NAMALWA (cell line): ENCODE measurements at regions not wholly inside any gene's neighbourhood (a gene's known extent, or its start where the extent isn't known, plus 50 kb on each side); places are given as distances from the start of the nearest gene placed in this dataset.
"Not testable (repeated sequence)": the region's sequence is repeated elsewhere in the genome, so short reads cannot be mapped to it uniquely, and the experiment has no call there.

Source experiments
- DNase-seq: peaks from one replicate; pipeline ENCODE4 v3.0.0-alpha.2; 2015; ENCODE audit warnings: low spot score

GRCh38 chr18:77373730-77374445 lies 124.2 kb downstream of the GALR1 start:
- DNase-seq: no peak

- DNase-seq: no peak
Observed at GRCh38 chr18:77374446-77374805, 124.8 kb downstream of the GALR1 start.

- DNase-seq: no peak
Observed at GRCh38 chr18:77376043-77376732, 126.5 kb downstream of the GALR1 start.

GRCh38 chr18:77376733-77377094 lies 127.1 kb downstream of the GALR1 start:
- no peak for DNase-seq

- no peak for DNase-seq
Observed at GRCh38 chr18:77377813-77378212, 128.2 kb downstream of the GALR1 start.

GRCh38 chr18:77379976-77380509 lies 130.4 kb downstream of the GALR1 start:
- DNase-seq: no peak

GRCh38 chr18:77380695-77381094 lies 131.0 kb downstream of the GALR1 start:
- DNase-seq: no peak

- DNase-seq: no peak
Observed at GRCh38 chr18:77392321-77392720, 142.7 kb downstream of the GALR1 start.

GRCh38 chr18:77393519-77393918 lies 143.9 kb downstream of the GALR1 start:
- DNase-seq: no peak

GRCh38 chr18:77395953-77396352 lies 146.3 kb downstream of the GALR1 start:
- no peak for DNase-seq

GRCh38 chr18:77397056-77397455 lies 147.4 kb downstream of the GALR1 start:
- DNase-seq: no peak

GRCh38 chr18:77397617-77398016 lies 148.0 kb downstream of the GALR1 start:
- no peak for DNase-seq

GRCh38 chr18:77400561-77400960 lies 150.9 kb downstream of the GALR1 start:
- no peak for DNase-seq

- DNase-seq: no peak
Observed at GRCh38 chr18:77401173-77401572, 151.5 kb downstream of the GALR1 start.

GRCh38 chr18:77403969-77404535 lies 154.4 kb downstream of the GALR1 start:
- no peak for DNase-seq

GRCh38 chr18:77405096-77405495 lies 155.4 kb downstream of the GALR1 start:
- no peak for DNase-seq

GRCh38 chr18:77407733-77408132 lies 158.1 kb downstream of the GALR1 start:
- no peak for DNase-seq

GRCh38 chr18:77421546-77421945 lies 171.9 kb downstream of the GALR1 start:
- not testable (repeated sequence) for DNase-seq

GRCh38 chr18:77422974-77423867 lies 173.6 kb downstream of the GALR1 start:
- DNase-seq: peak; percentile 11

- no peak for DNase-seq
Observed at GRCh38 chr18:77433076-77433475, 183.4 kb downstream of the GALR1 start.

GRCh38 chr18:77439888-77440287 lies 190.2 kb downstream of the GALR1 start:
- DNase-seq: no peak

GRCh38 chr18:77442393-77442792 lies 192.7 kb downstream of the GALR1 start:
- no peak for DNase-seq
